ENCODE measurements at regions not wholly inside any gene's neighbourhood (a gene's known extent, or its start where the extent isn't known, plus 50 kb on each side); places are given as distances from the start of the nearest gene placed in this dataset.

GRCh38 chr3:137194301-137194700, 236.5 kb downstream of the IL20RB start:
- no peak for TF ChIP-seq CTCF (optimal IDR thresholded peaks at IDR 0.05 in 1 of 3, IDR thresholded peaks at IDR 0.05 in 1 of 3, conservative IDR thresholded peaks at IDR 0.05 in 1 of 3; ENCODE audit: extremely low read depth in 1 of 3, insufficient read depth in 2 of 3, low read length in 3 of 3)
- no peak for TF ChIP-seq EZH2 (IDR thresholded peaks at IDR 0.05; ENCODE audit: low read length)
